SK-N-SH treated with all-trans-retinoic acid at 6 μM for 48 hours (cell line): ENCODE measurements at regions not wholly inside any gene's neighbourhood (a gene's known extent, or its start where the extent isn't known, plus 50 kb on each side); places are given as distances from the start of the nearest gene placed in this dataset.

Source experiments
- ARNTL ChIP-seq: fragments of 450-650 bp; formaldehyde crosslinking; IDR thresholded peaks from 2 replicates; pipeline ENCODE4 v1.5.0; 2020; ENCODE audit warnings: low read depth, mild to moderate bottlenecking, moderate library complexity, borderline replicate concordance
- CREB5 ChIP-seq: fragments of 250-450 bp; sonication (Bioruptor Pico); IDR thresholded peaks from 2 replicates; pipeline ENCODE4 v1.5.1; 2020; ENCODE audit warnings: low read depth, mild to moderate bottlenecking, moderate library complexity
- ESRRG ChIP-seq: fragments of 250-450 bp; sonication (Bioruptor Pico); IDR thresholded peaks from 2 replicates; pipeline ENCODE4 v1.6.1; 2021; ENCODE audit warnings: mild to moderate bottlenecking
- ISL1 ChIP-seq: fragments of 250-450 bp; sonication (Bioruptor Pico); IDR thresholded peaks from 2 replicates; pipeline ENCODE4 v2.1.2; 2022; ENCODE audit warnings: mild to moderate bottlenecking, moderate library complexity
- SNAI2 ChIP-seq: fragments of 250-450 bp; sonication (Bioruptor Pico); IDR thresholded peaks from 2 replicates; pipeline ENCODE4 v1.5.0; 2020; ENCODE audit warnings: mild to moderate bottlenecking, moderate library complexity
- ZFP3 ChIP-seq: fragments of 250-450 bp; sonication (Bioruptor Pico); IDR thresholded peaks from 2 replicates; pipeline ENCODE4 v1.5.0; 2020; ENCODE audit warnings: mild to moderate bottlenecking, moderate library complexity
- ZFP30 ChIP-seq: fragments of 450-650 bp; formaldehyde crosslinking; IDR thresholded peaks from 2 replicates; pipeline ENCODE4 v1.5.0; 2022; ENCODE audit warnings: mild to moderate bottlenecking, moderate library complexity
- ZNF565 ChIP-seq: fragments of 450-650 bp; formaldehyde crosslinking; conservative IDR thresholded peaks from 2 replicates; pipeline ENCODE4 v1.5.0; 2020; ENCODE audit warnings: low read depth, mild to moderate bottlenecking, moderate library complexity

- TF ChIP-seq ESRRG (CRISPR knock-in tag) (no peak), CREB5 (CRISPR knock-in tag) (no peak), ARNTL (CRISPR knock-in tag) (no peak), SNAI2 (CRISPR knock-in tag) (no peak), ZNF565 (no peak), ZFP3 (no peak), ISL1 (CRISPR knock-in tag) (no peak), ZFP30 (CRISPR knock-in tag) (no peak)
These were observed 791.2 kb upstream of the ZNF608 start for GRCh38 chr5:125537661-125538060.
